ENCODE measurements at regions not wholly inside any gene's neighbourhood (a gene's known extent, or its start where the extent isn't known, plus 50 kb on each side); places are given as distances from the start of the nearest gene placed in this dataset.

- Histone ChIP-seq H3K9me1 (ENCODE audit: insufficient read depth, low read length) (no peaks in the 10 kb centered on the region), H3K18ac (ENCODE audit: low read depth, low read length) (no peak overlapping the region), H3K79me1 (ENCODE audit: low read depth in 1 of 2, low read length in 2 of 2) (no peaks in the 10 kb centered on the region), H2AK5ac (ENCODE audit: low read depth, low read length) (no peak overlapping the region), H3K23ac (ENCODE audit: low read depth, low read length) (no peak overlapping the region), H2BK5ac (ENCODE audit: low read depth, low read length, poor library complexity, severe bottlenecking) (no peak overlapping the region), H3K27me3 (ENCODE audit: control insufficient read depth, insufficient read depth, low read length) (peaks cover 17% of the 10 kb centered on the region), H2BK20ac (ENCODE audit: low read depth, low read length) (no peak overlapping the region), H3K4ac (ENCODE audit: low read depth, low read length) (no peak overlapping the region), H2AFZ (replicated peaks; ENCODE audit: low read length, poor library complexity) (no peak overlapping the region), H3K36me3 (ENCODE audit: control insufficient read depth, insufficient read depth, low read length) (no peaks in the 10 kb centered on the region), H2AK9ac (replicated peaks; ENCODE audit: low read depth, low read length, poor library complexity) (no peak overlapping the region), H4K8ac (ENCODE audit: low read depth in 2 of 2, low read length in 2 of 2) (no peak overlapping the region), H2BK15ac (ENCODE audit: low read depth, low read length) (no peak overlapping the region), H4K5ac (ENCODE audit: low read depth, low read length) (no peak overlapping the region), H3K4me1 (ENCODE audit: control insufficient read depth, insufficient read depth, low read length) (no peaks in the 10 kb centered on the region), H3K27ac (ENCODE audit: insufficient read depth, low read length) (no peak overlapping the region), H3K9ac (ENCODE audit: low read depth, low read length) (no peak overlapping the region), H3K4me3 (ENCODE audit: insufficient read depth, low read depth, low read length) (no peak overlapping the region), H3K9me3 (ENCODE audit: control insufficient read depth, insufficient read depth, low read length) (no peaks in the 10 kb centered on the region; the same call in 1 of the 2 replicates), H4K20me1 (ENCODE audit: insufficient read depth, low read length) (no peaks in the 10 kb centered on the region), H4K91ac (ENCODE audit: insufficient read depth, low read depth, low read length) (no peak overlapping the region), H3K4me2 (ENCODE audit: low read depth, low read length) (no peak overlapping the region), H2BK120ac (ENCODE audit: low read depth, low read length) (no peak overlapping the region), H3K56ac (ENCODE audit: extremely low read depth, insufficient read depth, low read length) (no peak overlapping the region), H3K14ac (replicated peaks; ENCODE audit: low read depth, low read length) (no peak overlapping the region)
- ATAC-seq (ENCODE audit: low read depth), result no peak
- DNase-seq, result no peak
- POLR2A ChIA-PET (ENCODE audit: unreplicated experiment), result no interaction called here
- in situ Hi-C loops (cut with MboI; ENCODE audit: low sequenced_read_pairs), result loop anchor here (10.0 kb wide), 1 partner anchor 62 kb away; no protein-coding TSS in a partner anchor
- CTCF ChIA-PET, result interaction anchor here (0.6 kb wide), 1 partner anchor 20 kb away, joined by 3 read pairs; no protein-coding TSS in a partner anchor
- dilution Hi-C loops (cut with HindIII; ENCODE audit: low sequenced_read_pairs, unreplicated experiment), result no loop called here
- no TSS peak for BruUV-seq (replicated peaks)
- 67% methylated on average over 1 of the region's 5 CpGs; no CpG with 5 or more reads in 1 of the 2 experiments for WGBS, 2 experiments (ENCODE audit: extremely low coverage in 2 of 2, insufficient read length in 1 of 2)
- intact Hi-C loops (cut with micrococcal nuclease), result no loop called here
- TF ChIP-seq BHLHE40 (IDR thresholded peaks at IDR 0.05; ENCODE audit: low read depth, low read length) (no peak), RCOR1 (IDR thresholded peaks at IDR 0.05; ENCODE audit: insufficient replicate concordance, low read length) (no peak), MAFK (IDR thresholded peaks at IDR 0.05; ENCODE audit: low read depth, low read length) (no peak), CEBPB (IDR thresholded peaks at IDR 0.05; ENCODE audit: low read depth, low read length) (no peak), MAZ (IDR thresholded peaks at IDR 0.05; ENCODE audit: borderline replicate concordance, low read depth, low read length) (no peak), MXI1 (IDR thresholded peaks at IDR 0.05; ENCODE audit: borderline replicate concordance, low read depth, low read length) (no peak), POLR2A (IDR thresholded peaks at IDR 0.05; ENCODE audit: low read depth, low read length) (no peak), CTCF (conservative IDR thresholded peaks at IDR 0.05; ENCODE audit: low read depth, low read length) (no peak), SMC3 (IDR thresholded peaks at IDR 0.05; ENCODE audit: low read depth, low read length) (no peak), ELK1 (IDR thresholded peaks at IDR 0.05; ENCODE audit: borderline replicate concordance, low read depth, low read length) (no peak), FOS (IDR thresholded peaks at IDR 0.05; ENCODE audit: low read depth, low read length) (no peak), RAD21 (IDR thresholded peaks at IDR 0.05; ENCODE audit: low read length) (no peak), RFX5 (IDR thresholded peaks at IDR 0.05; ENCODE audit: low read depth, low read length) (no peak)
Observed at GRCh38 chrX:39627257-39627656, 470.5 kb downstream of the BCOR start.

Measured in IMR-90 (cell line).